GM13976 (cell line): ENCODE measurements at regions not wholly inside any gene's neighbourhood (a gene's known extent, or its start where the extent isn't known, plus 50 kb on each side); places are given as distances from the start of the nearest gene placed in this dataset.

ENCODE experiments used
- DNase-seq: peaks from one replicate; pipeline ENCODE4 v3.0.0; 2012; ENCODE audit warnings: low spot score
- CTCF ChIP-seq: IDR thresholded peaks from 2 replicates; pipeline ENCODE4 v1.5.1; 2012; ENCODE audit warnings: borderline replicate concordance, mild to moderate bottlenecking; ENCODE audit not compliant: insufficient read depth; ENCODE audit errors: extremely low read depth, missing control alignments, control extremely low read depth
- in situ Hi-C: fragments of 300-500 bp; cut with MboI; formaldehyde crosslinking; loops from one replicate; pipeline ENCODE4 v1.12.0; 2022; ENCODE audit warnings: low sequenced_read_pairs, mixed read lengths, inconsistent platforms; ENCODE audit not compliant: unreplicated experiment

DNA sequence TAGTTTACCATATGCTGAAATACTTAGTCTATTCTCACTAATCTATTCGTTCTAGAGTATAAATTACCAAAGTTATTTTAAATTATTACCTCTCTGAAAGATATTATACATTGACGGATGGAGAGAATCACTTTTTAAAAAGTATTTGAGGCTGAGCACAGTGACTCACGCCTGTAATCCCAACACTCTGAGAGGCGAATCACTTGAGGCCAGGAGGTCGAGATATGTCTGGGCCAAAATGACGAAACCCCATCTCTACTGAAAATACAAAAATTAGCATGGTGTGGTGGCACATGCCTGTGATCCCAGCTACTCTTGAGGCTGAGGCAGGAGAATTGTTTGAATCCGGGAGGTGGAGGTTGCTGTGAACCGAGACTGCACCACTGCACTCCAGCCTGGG is 64.0 kb upstream of the SPATA31C2 start:
- TF ChIP-seq CTCF: no peak
- in situ Hi-C loops: no loop called here
- no peak for DNase-seq

GRCh38 chr9:88198341-88198807 is 60.1 kb upstream of the SPATA31C2 start:
- no peak for TF ChIP-seq CTCF
- DNase-seq: no peak
- in situ Hi-C loops: no loop called here

- DNase-seq: no peak
- in situ Hi-C loops: no loop called here
- no peak for TF ChIP-seq CTCF
Observed at GRCh38 chr9:88197781-88198340, 59.6 kb upstream of the SPATA31C2 start.

- no peak for DNase-seq
Observed at GRCh38 chr9:88197016-88197415, 58.7 kb upstream of the SPATA31C2 start.

DNA sequence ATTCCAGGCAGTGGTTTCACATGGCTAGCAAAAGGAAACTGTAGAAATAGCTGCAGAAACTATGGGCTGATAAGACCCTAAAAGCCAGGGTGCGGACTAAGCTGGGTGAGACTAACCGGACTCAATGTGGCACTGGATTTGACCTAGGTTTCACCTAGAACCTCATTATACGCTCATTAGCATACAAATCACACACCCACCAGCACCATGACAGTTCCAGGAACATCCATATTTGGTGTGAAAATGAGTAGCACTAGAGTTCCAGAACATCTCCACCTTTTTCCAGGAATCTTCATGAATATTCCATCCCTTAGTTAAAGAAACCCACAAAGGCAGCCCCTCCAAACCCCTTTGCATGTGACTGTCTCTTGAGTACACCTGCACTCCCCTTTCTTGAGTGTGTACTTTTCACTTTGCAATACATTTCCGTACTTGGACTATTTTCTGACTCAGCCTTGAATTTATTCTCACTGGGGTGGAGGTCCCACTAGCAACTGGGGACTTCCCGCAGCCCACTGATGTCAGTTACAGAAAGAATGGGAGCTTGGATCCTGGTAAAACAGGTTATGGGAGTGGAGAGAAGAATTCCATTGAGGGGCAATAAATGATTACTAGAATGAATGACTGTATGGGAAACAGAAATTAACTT is 58.0 kb upstream of the SPATA31C2 start:
- in situ Hi-C loops: no loop called here
- TF ChIP-seq CTCF: no peak
- DNase-seq: no peak

More at GRCh38 chr9:88197016-88197415, 58.7 kb upstream of the SPATA31C2 start:
- in situ Hi-C loops: no loop called here
- TF ChIP-seq CTCF: no peak

- DNase-seq: no peak
- in situ Hi-C loops: no loop called here
- no peak for TF ChIP-seq CTCF
Observed at GRCh38 chr9:88193766-88194165, 55.5 kb upstream of the SPATA31C2 start.
